EL (cell line): ENCODE measurements at regions not wholly inside any gene's neighbourhood (a gene's known extent, or its start where the extent isn't known, plus 50 kb on each side); places are given as distances from the start of the nearest gene placed in this dataset.
"Not testable (repeated sequence)": the region's sequence is repeated elsewhere in the genome, so short reads cannot be mapped to it uniquely, and the experiment has no call there.

ENCODE experiments used
- DNase-seq: peaks from one replicate; pipeline ENCODE4 v3.0.0-alpha.2; 2016

- DNase-seq, result not testable (repeated sequence)
Observed at GRCh38 chr2:87199228-87199627, 177.6 kb upstream of the PLGLB1 start.

GRCh38 chr2:87204569-87205147 is 183.0 kb upstream of the PLGLB1 start:
- DNase-seq, result not testable (repeated sequence)

- not testable (repeated sequence) for DNase-seq
Observed at GRCh38 chr2:87212938-87213337, 191.3 kb upstream of the PLGLB1 start.

GRCh38 chr2:87217005-87217404 is 195.4 kb upstream of the PLGLB1 start:
- not testable (repeated sequence) for DNase-seq

- not testable (repeated sequence) for DNase-seq
Observed at GRCh38 chr2:87217741-87218410, 196.2 kb upstream of the PLGLB1 start.

- not testable (repeated sequence) for DNase-seq
Observed at GRCh38 chr2:87220651-87221050, 199.0 kb upstream of the PLGLB1 start.

GRCh38 chr2:87222131-87222530 is 200.5 kb upstream of the PLGLB1 start:
- peak; percentile 25 for DNase-seq

- DNase-seq, result not testable (repeated sequence)
Observed at GRCh38 chr2:87223873-87224272, 202.2 kb upstream of the PLGLB1 start.

GRCh38 chr2:87229091-87229689 is 207.5 kb upstream of the PLGLB1 start:
- DNase-seq, result peak; percentile 8

- not testable (repeated sequence) for DNase-seq
Observed at GRCh38 chr2:87229964-87230363, 208.3 kb upstream of the PLGLB1 start.

- not testable (repeated sequence) for DNase-seq
Observed at GRCh38 chr2:87235333-87235981, 213.8 kb upstream of the PLGLB1 start.

GRCh38 chr2:87237570-87238336 is 216.1 kb upstream of the PLGLB1 start:
- peak; percentile 68 for DNase-seq

- DNase-seq, result peak; percentile 9
Observed at GRCh38 chr2:87239558-87240215, 218.0 kb upstream of the PLGLB1 start.

GRCh38 chr2:87246066-87246717 is 224.5 kb upstream of the PLGLB1 start:
- not testable (repeated sequence) for DNase-seq

- DNase-seq, result not testable (repeated sequence)
Observed at GRCh38 chr2:87252046-87252445, 230.4 kb upstream of the PLGLB1 start.

GRCh38 chr2:87254562-87254961 is 232.9 kb upstream of the PLGLB1 start:
- DNase-seq, result not testable (repeated sequence)

- not testable (repeated sequence) for DNase-seq
Observed at GRCh38 chr2:87255410-87255809, 233.8 kb upstream of the PLGLB1 start.

- DNase-seq, result not testable (repeated sequence)
Observed at GRCh38 chr2:87258887-87259286, 237.2 kb upstream of the PLGLB1 start.

GRCh38 chr2:87262184-87262702 is 240.6 kb upstream of the PLGLB1 start:
- DNase-seq, result not testable (repeated sequence)

- not testable (repeated sequence) for DNase-seq
Observed at GRCh38 chr2:87263868-87264518, 242.3 kb upstream of the PLGLB1 start.

GRCh38 chr2:87275192-87275591 is 253.5 kb upstream of the PLGLB1 start:
- DNase-seq, result not testable (repeated sequence)
